ENCODE measurements at regions not wholly inside any gene's neighbourhood (a gene's known extent, or its start where the extent isn't known, plus 50 kb on each side); places are given as distances from the start of the nearest gene placed in this dataset.

DNA sequence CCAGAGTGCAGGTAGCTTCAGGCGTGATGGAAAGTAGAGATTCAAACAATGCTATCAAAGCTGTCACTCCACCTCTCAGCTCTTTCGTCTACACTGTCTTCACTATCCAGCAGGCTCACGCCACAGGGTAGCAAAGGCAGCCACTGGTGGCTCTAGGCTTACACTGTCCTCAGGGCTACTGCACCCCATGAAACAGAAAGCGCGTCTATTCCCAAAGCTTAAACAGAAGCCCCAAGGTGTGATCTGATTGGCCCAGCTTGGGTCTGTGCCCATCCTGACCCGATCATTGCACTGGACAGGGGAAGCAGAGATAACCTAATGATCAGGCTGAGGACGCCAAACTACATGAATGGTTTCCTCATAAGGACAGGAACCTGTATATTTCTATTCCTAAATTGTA, 100.1 kb downstream of the PDCL3 start:
- no peak for DNase-seq

DNA sequence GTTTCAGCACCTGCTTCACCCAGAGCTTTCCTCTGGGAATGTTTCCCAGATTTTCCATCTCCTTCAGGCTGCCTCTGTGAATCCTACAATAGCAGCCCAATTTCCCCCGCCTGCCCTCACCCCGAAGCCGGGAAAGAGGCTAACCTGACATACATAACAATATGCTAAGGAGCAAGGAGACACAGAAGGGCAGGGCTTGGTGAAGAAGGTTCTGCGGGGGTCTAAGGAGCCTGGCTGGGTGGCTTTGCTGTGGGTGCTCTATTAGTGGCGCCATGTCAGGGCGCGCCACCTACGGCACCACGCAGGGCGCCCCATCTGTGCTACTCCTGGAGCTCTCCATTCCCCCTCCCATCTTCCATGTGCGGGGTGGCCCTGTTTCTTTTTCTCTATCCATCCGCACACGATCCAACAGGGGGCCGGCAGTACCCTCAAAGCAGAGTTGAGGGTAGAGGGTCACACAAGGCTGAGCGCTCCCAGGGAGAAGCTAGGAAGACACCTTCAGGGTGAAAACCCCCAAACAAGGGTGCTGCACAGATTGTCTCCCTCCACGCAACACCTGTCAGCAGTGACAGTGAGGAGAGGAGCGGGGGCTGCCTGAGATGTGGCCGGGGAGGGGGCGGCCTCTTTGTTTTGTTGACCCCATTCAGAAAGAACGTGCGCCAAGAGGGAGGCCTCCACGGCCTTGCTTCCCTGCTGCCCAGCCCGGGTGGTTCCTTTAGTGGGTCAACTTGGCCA, 101.4 kb downstream of the PDCL3 start:
- no peak for DNase-seq

DNA sequence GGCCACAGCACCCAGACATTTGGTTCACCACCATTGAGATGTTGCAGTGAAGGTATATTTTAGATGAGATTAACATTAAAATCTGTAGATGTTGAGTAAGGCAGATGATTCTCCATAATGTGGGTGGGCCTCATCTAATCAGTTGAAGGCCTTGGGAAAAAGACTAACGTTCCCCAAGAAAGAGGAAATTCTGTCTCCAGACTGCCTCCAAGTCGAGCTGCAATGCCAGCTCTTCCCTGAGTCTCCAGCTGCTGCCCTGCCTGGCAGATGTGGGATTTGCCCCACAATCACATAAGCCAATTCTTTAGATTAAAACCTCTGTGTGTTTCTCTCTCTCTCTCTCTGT, 101.9 kb downstream of the PDCL3 start:
- no peak for DNase-seq

DNA sequence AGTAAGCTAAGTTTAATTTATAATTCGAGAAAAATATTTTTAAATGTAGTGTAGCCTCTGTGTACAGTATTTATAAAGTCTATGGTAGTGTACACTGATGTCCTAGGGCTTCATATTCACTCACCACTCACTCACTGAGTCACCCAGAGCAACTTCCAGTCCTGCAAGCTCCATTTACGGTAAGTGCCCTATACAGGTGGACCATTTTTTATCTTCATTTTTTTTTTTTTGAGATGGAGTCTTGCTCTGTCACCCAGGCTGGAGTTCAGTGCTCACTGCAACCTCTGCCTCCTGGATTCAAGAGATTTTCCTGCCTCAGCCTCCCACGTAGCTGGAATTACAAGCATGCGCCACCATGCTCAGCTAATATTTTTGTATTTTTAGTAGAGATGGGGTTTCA, 104.2 kb downstream of the PDCL3 start:
- no peak for DNase-seq

DNA sequence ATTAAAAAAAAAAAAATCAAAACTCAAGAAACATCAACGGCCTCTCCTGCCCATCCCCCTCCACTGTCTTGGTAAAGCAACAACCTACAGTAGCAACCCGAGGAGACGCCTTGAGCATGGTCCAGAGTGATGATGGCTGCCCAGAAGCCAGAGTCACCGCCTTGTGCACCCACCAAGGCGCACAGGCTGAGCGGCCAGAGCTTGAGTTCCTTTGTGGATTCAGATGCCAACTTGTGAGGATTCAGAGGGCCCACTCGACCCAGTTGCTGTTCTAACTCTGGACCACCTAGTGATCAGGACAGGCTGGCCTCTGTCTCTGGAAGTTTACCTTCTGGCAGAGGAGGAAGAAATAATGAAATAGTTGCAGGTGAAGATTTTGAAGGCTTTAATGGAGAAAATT, 105.0 kb downstream of the PDCL3 start:
- DNase-seq: no peak

DNA sequence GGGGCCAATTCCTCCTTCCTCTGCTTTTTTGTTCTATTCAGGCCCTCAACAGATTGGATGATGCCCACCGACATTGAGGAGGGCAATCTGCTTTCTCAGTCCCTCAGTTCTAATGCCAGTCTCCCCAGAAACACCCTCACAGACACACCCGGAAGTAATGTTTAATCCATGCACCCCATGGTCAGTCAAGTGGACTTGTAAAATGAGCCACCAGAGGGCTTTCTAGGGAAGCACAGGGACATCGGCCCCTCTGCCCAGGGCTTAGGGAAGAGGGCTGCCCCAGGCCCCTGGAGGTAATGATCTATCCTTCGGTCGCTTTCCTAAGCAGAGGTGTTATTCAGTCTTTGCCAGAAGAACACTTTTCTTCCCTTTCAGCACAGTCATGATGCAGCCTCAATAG, 107.4 kb downstream of the PDCL3 start:
- no peak for DNase-seq

DNA sequence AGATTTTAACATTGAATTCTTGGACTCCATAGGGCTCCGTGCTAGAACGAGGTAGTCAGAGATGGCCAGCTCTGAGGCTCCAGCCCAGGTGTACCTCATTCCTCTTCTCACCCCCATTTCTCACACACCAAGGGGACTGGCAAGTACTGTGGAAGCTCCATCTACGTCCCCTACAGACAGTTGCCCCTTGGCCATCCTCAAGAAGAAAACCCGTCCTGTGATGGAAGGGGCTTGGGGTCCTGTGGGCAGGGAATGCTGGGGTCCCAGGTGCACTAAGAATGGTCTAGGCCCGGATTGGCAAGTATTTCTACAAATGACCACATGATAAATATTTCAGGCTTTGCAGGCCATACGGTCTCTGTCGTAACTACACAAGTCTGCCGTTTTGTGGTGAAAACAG, 110.3 kb downstream of the PDCL3 start:
- no peak for DNase-seq

DNA sequence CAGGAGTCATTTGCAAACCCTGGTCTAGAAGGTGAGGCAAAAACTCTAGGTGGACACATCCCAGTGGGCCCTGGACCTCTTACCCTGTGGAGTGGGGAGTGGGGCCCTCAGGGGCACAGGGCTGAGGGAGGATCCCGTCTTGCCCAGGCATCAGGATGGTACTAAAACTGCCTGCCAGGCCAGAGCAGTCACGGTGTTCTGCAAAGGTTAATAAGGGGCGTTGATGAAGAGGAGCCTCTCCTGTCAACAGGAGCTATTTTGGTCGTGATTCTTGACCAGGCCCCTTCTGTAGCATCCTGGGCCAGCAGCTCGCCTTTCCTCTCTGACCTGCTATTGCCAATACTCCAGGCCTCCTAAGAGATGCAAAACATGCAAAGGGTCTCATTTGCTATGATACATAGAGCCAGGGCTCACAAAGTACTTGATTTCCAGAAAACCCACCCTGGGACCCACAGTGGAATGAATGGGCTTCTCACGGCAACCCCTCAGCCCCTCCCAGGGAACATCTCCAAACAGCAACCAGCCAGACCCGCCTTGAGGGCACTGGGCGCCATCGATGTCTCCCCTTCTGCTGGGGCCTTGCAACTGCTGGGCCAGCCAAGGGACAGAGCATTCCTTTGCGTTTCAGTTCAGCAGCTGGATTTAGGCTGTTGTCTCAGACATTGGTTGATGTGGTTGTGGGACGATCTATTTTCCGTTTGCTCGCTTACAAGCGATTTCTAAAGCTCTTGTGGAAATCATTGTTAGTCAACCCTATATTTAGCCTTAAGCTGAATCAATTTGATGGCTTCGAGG, 111.1 kb downstream of the PDCL3 start:
- DNase-seq: no peak

DNA sequence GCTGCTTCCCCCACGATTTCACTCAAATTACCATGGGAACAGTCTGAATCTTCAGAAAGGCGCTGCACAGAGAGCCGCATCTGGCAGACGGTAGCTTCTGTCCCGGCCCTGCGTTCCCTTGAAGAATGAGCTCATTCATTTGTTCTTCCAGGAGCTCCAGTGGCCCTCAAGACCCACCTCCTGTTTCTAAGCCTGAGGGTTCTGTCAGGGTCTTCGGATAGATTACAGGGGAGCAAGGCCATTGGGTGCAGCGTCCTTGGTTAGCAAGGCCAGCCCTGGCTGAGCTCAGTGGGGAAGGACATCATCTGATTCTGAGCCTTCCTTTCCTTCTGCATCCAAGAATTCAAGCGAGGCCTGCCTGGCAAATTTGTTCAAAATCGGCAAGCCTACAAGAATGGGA, 111.9 kb downstream of the PDCL3 start:
- no peak for DNase-seq

DNA sequence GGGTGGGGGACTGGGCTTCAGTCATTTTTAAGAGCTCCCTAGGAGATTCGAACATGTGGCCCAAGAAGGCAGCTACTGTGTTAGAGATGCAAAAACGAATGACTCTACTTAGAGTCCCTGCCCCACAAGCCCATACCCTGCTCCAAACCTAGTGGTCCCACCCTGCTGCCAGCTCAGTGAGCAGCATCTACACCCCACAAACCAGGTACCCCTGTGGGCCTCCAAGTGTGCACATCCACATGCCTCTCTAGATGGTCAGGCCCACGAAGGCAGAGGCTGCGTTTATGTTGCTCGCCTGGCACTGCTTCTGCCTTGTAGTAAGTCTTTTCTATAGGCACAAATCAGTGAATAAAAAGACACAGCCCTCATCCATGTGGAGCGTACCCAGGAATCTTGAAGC, 112.6 kb downstream of the PDCL3 start:
- no peak for DNase-seq

DNA sequence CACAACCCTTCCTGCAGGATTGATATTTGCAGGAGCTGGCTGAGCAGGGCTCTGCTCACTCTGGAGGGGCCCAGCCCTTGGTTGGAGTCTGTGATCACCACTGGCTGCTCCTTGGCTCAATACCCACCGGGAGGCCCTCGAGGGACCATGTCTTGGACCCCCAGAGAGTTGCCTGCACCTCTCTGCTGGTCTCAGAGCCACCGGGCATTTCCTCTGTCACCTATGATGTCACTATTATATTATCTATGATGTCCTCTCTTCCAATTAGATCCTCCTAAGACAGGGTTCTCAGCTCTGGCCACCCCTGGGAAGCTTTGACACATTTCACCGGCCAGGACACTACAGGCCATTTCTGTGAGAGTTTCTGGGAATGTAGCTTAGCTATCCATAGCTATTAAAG, 113.1 kb downstream of the PDCL3 start:
- no peak for DNase-seq

DNA sequence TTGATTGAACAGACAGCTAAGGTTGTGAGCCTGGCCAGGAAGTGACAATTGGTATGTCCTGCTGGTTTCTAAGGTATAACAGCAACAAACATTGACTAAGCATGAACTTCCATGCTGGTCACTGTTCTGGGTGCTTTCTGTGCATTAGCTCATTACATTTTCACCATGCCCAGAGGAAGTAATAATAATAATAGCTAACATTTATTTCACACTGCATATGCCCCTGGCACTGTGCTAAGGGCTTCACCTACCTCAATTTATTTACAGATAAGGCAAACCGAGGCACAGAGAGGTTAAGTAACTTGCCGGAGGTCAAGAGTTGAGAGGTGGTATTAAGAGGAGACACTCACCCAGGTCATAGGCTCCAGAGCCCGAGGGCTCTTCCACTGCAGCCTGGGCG, 113.6 kb downstream of the PDCL3 start:
- no peak for DNase-seq

DNA sequence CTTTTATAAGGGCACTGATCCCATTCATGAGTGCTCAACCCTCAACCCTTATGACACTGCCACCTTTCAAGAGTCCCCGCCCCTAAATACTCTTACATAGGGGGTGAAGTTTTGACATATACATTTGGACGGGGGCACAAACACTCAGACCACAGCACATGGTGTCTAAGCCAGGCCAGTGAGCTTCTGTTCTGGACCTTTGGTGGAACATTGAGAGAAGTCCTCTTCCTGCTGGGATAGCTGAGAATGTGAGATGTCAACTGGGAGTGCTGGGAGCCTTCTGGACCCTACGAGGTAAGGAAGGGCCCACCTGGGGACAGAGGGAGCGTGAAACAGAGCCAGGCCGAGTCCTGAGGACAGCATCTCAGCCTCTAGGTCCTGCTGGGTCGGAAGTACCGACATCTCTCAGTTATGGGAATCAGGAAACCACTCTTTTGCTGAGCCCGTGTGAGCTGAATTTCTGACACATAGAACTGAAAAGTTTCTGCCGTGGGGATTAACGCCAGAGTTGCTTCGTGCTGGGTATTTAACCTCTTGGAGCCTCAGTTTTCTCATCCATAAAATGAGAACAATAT, 114.9 kb downstream of the PDCL3 start:
- no peak for DNase-seq

DNA sequence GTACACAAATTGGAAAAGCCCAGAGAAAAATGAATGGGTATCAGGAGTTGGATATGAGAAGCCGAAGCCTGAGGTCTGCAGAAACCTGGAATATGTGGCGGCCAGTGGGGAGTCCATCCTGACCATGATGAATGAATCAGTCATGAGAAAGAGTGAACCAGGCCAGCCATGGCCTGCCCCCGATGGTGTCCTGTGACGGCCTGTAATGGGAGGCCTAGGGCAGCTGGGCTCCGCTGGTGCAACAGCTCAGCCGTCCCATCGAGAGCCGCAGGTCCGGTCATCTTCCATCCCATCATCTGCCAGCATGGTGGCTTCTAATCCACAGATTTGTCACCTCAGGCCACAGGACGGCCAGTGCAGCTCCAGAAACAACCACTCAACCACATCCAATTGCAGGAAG, 116.4 kb downstream of the PDCL3 start:
- no peak for DNase-seq

DNA sequence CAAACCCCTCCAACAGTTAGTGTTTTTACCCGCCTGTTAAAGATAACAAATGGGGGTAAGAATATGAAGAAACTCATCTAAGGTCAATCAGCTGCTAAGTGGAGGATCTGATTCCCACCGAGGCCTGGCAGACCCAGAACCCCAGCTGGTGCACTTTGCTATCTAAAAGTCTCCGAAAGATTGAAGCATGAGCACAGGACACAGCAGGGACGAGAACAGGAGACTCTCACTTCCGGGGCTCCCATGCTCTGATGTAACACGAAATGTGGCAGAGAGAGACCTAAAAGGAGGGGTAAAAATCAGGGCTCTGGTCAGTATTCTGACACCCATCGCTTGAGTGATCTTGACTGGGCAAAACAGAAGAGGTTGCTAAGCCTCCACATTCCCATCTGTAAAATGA, 119.7 kb downstream of the PDCL3 start:
- DNase-seq: no peak

DNA sequence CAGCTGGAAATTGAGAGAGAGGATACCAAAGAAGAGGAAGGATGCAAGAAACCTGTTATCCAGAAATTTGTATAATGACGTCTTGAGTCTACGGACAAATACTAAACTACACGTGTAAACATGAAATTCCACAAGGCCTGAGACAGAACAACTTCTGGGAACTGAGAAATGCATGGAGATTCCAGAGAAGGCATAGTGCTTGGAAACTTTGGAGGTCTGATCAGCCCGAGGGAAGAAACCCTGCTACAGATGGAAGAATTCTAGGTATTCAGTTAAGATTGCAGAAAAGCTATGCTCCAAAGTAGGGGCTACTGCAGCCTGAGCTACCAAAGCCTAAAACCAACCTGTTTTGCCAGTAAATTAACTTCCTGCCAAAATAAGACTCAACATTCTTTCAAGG, 120.4 kb downstream of the PDCL3 start:
- DNase-seq: no peak

DNA sequence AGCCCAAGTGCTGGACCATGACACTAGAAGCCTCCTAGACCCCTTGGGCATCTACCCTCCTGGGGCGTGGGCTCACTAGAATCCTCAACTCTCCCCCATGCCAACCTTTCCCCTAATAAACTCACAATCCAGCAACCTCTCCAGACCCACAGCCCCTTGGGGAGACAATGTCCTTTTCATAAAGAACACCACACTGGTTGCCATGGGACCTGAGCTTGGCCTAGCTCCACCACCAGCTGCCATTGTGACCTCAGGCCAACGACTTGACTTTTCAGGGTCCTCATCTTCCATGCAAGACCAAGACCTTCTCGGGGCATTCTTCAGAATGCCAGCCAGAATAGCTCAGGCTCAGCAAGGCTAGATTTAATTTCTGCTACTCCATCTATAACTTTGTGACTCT, 128.1 kb upstream of the NPAS2 start:
- no peak for DNase-seq

DNA sequence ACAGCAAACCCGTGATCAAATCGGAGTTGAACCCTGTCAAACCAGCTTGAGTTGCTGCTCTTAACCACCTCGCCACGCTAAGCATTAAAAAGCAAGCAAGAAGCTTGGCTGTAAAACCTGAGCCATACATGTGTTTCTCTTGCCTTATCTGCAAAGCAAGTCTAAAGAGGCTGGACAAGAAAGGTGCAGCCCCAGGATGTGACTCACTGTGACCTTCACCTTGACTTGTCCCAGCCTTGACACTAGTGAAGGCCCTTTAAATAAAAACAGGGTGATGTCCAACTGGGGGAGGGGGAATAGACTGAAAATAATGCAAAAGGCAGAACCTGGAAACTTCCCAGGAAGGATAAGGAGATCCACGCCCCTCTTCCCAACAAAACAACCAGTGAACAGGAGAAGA, 127.6 kb upstream of the NPAS2 start:
- DNase-seq: no peak

DNA sequence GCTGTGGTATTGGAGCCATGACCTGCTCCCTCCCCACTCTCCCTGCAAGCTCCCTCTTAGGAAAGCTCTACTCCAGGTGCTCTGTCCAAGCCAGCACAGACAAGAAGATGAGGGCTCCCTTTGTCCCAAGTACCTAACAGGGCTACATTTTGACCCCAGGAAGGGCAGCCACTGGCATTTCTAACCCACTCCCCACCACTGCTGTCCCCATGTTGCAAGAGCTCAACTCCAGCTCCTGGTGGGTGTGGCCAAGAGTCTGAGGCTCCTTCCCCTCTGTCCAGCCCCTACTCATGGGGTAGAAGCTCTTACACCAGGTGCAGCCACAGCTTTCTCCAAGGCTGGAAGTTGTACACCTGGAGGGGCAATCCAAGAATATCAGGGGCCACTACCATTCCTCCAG, 127.0 kb upstream of the NPAS2 start:
- DNase-seq: no peak

DNA sequence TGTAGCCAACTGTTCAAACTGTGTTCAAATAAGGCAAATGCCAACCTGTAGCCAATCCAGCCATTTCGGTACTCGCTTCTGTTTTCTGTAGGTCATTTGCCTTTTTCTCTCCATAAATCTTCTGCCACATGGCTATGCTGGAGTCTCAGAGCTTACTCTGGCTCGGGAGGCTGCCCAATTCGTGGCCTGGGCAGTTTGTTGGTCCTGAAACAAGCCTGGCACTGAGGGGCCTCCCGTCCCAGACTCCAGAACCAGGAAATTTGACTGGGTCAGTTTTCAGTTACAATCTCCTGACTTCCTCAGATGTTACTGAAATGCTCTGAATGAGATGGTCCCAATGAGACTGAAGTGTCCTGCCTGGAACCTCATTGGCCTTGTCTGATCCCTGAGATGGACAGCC, 120.8 kb upstream of the NPAS2 start:
- no peak for DNase-seq

DNA sequence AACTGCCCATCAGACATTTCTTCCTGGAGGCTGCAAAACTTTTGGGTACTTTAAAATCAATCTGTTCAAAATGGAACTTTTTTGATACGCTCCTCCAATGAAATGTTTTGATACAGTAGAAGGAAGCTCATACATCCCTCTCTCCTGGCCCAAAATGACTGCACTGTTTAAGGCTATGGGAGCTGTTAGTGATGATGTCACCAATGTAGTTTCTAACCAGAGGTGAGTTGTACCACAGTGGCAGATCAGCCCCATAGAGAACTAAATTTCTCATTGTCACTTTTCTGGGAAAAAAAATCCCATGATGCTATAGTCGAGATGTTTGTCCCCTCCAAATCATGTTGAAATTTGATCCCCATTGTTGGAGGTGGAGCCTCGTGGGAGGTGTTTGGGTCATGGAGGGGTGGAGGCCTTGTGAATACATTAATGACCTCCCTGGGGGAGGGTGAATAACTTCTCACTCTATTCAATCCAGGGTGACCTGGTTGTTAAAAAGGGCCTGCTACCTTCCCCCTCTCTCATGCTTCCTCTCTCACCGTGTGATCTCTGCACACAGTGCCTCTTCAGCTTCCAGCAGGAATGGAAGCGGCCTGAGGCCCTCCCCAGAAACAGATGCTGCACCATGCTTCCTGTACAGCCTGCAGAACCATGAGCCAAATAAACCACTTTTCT, 117.4 kb upstream of the NPAS2 start:
- no peak for DNase-seq

DNA sequence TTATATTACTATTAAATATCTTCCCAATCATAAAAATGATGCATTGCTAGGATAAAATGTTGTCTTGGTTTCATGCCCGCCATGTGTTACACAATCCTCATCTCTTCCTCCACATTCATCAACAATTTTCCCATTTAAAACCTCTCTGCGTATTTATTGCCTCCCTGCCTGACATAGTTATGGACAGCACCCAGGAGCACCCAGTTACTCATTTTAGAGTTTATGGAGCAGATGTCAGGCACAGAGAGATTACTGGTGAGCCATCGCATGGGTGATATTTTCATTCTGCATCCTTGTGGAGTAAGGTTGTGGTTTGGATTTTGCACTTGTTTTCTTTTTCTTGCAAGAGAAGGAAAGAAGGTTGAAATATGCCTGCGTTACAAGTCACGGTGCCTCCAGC, 116.7 kb upstream of the NPAS2 start:
- no peak for DNase-seq

DNA sequence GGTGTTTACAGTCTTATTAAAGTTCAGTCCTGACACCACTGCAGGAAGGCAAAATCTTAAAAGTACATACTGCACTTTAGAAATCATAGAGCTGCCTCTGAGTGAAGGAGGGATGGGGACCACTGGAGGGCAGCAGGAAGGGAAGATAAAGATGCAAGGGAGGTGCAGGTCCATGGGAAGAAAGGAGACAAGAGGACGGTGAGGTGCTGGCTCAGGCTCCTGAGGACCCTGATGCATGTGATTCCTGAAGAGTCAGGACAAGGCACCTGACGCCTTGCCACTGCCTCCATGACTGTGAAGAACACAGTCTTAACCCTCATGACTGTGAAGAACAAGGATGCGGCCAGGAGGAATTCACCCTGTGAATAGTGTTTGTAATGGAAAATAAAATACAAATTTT, 116.2 kb upstream of the NPAS2 start:
- no peak for DNase-seq

DNA sequence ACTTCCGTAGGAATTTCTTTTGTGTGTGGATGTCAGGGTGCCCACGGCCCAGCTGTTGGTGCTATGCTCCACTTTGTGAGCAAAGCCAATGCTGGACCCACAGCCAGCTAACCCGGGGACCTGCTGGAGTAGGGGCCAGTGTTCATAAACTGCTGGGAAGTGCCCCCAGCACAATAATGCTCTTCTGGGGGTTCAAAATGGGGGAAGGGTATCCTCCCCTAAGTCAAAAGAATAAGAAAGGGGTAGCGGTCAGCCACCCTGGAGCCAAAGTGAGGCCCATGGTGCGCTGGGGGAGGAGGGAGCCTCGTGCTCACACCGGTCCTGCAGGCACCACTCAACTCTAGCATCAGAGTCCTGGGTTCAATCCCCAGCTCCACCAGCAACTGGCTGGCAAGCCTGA, 115.8 kb upstream of the NPAS2 start:
- no peak for DNase-seq
